MM.1S (cell line): ENCODE measurements at regions not wholly inside any gene's neighbourhood (a gene's known extent, or its start where the extent isn't known, plus 50 kb on each side); places are given as distances from the start of the nearest gene placed in this dataset.

Experiments
- CTCF ChIP-seq: fragments of 300-600 bp; sonication (generic); IDR thresholded peaks from 2 replicates; pipeline ENCODE4 v1.5.1; 2016; ENCODE audit warnings: antibody characterized with exemption, low read length, mixed read lengths
- EZH2 ChIP-seq: fragments of 300-600 bp; sonication (generic); optimal IDR thresholded peaks from 2 replicates; pipeline ENCODE3; 2017; ENCODE audit warnings: low read depth, mild to moderate bottlenecking, antibody characterized with exemption, low read length, mixed read lengths
- EZH2phosphoT487 ChIP-seq: fragments of 300-600 bp; sonication (generic); IDR thresholded peaks from 2 replicates; pipeline ENCODE4 v1.6.1; 2018; ENCODE audit warnings: antibody characterized with exemption, low read length

GRCh38 chr18:26764586-26764985 is 100.9 kb downstream of the AQP4 start:
- no peak for TF ChIP-seq CTCF
- no peak for TF ChIP-seq EZH2phosphoT487
- no peak for TF ChIP-seq EZH2
